A549 (cell line): ENCODE measurements at regions not wholly inside any gene's neighbourhood (a gene's known extent, or its start where the extent isn't known, plus 50 kb on each side); places are given as distances from the start of the nearest gene placed in this dataset.

ENCODE experiments used
- ATAC-seq, 2 experiments: fragments of 200-7000 bp in 1 of 2; fragments of >200 bp in 1 of 2; cut with Nextera tagmentation in 1 of 2; cut with Tn5 transposase in 1 of 2; 3 replicates each; pipeline versions ENCODE4 v1.8.0 to v1.9.1; 2018 to 2020; ENCODE audit warnings: mild to moderate bottlenecking in 1 of 2, moderate library complexity in 1 of 2
- CTCF ChIA-PET: fragments of 300-600 bp; sonication (Branson Sonifier 250); formaldehyde crosslinking; extraction: SDS; loops from one replicate; lab custom pipeline; 2021; ENCODE audit warnings: antibody characterized with exemption, inconsistent platforms; lab: Yijun Ruan, JAX
- POLR2A ChIA-PET: fragments of 350-600 bp; formaldehyde crosslinking; extraction: SDS; loops from one replicate; lab custom pipeline; 2021; ENCODE audit warnings: antibody characterized with exemption, inconsistent platforms; lab: Yijun Ruan, JAX
- DNase-seq, 2 experiments: peaks; one replicate each; pipeline versions ENCODE4 v3.0.0 to v3.0.0-alpha.2; 2011 to 2016; ENCODE audit warnings: low read depth in 1 of 2, low spot score in 1 of 2
- FAIRE-seq: peaks from 2 replicates; lab custom pipeline; 2011; peaks lifted over from hg19 to GRCh38; lab: Jason Lieb, UNC
- H3K27ac ChIP-seq, 2 experiments: fragments of >200 bp; sonication (Bioruptor Twin); formaldehyde crosslinking; 3 replicates each; pipeline ENCODE4 v1.5.1; 2016 to 2017
- H3K4me1 ChIP-seq: fragments of >200 bp; sonication (Bioruptor Twin); formaldehyde crosslinking; 3 replicates; pipeline ENCODE4 v1.6.1; 2016
- H3K4me2 ChIP-seq: fragments of >200 bp; sonication (Bioruptor Twin); formaldehyde crosslinking; 3 replicates; pipeline ENCODE4 v1.6.1; 2016
- H3K4me3 ChIP-seq: fragments of >200 bp; sonication (Bioruptor Twin); formaldehyde crosslinking; 3 replicates; pipeline ENCODE4 v1.5.1; 2016
- H3K9me3 ChIP-seq: fragments of >200 bp; sonication (Bioruptor Twin); formaldehyde crosslinking; 3 replicates; pipeline ENCODE4 v1.6.1; 2016
- BHLHE40 ChIP-seq: IDR thresholded peaks from 2 replicates; pipeline ENCODE4 v1.6.1; 2012; ENCODE audit warnings: low read depth, low read length, inconsistent platforms
- CHD2 ChIP-seq: fragments of 150-350 bp; IDR thresholded peaks from 2 replicates; pipeline ENCODE4 v1.6.1; 2014; ENCODE audit warnings: low read length; ENCODE audit not compliant: partially characterized antibody
- CHD4 ChIP-seq: fragments of 200-600 bp; sonication (generic); IDR thresholded peaks from 2 replicates; pipeline ENCODE4 v1.6.1; 2016; ENCODE audit warnings: antibody characterized with exemption, mild to moderate bottlenecking, borderline replicate concordance
- E2F6 ChIP-seq: IDR thresholded peaks from 2 replicates; pipeline ENCODE4 v1.6.1; 2012; ENCODE audit warnings: low read depth, borderline replicate concordance
- EP300 ChIP-seq, 2 experiments: fragments of >200 bp; sonication (Bioruptor Twin); formaldehyde crosslinking; IDR thresholded peaks; 2 replicates in 1 of 2; 3 replicates in 1 of 2; pipeline ENCODE4 v1.6.1; 2016 to 2017
- FOSL2 ChIP-seq, 2 experiments: fragments of 450-650 bp in 1 of 2; fragments of >200 bp in 1 of 2; sonication (Bioruptor Twin) in 1 of 2; formaldehyde crosslinking; IDR thresholded peaks; 2 replicates each; pipeline versions ENCODE4 v1.5.0 to v1.6.1; 2016 to 2020; ENCODE audit warnings: mild to moderate bottlenecking in 1 of 2, moderate library complexity in 1 of 2
- HES2 ChIP-seq: fragments of >200 bp; sonication (Bioruptor Twin); formaldehyde crosslinking; IDR thresholded peaks from 2 replicates; pipeline ENCODE4 v1.6.1; 2016
- HEYL ChIP-seq: fragments of 250-450 bp; sonication (Bioruptor Pico); IDR thresholded peaks from 2 replicates; pipeline ENCODE4 v1.8.0; 2021; ENCODE audit warnings: mild to moderate bottlenecking, moderate library complexity
- HOXA7 ChIP-seq: fragments of 250-450 bp; sonication (Bioruptor Pico); IDR thresholded peaks from 2 replicates; pipeline ENCODE4 v1.5.0; 2020; ENCODE audit warnings: mild to moderate bottlenecking, moderate library complexity
- HOXB5 ChIP-seq: fragments of 250-450 bp; sonication (Bioruptor Pico); IDR thresholded peaks from 2 replicates; pipeline ENCODE4 v1.5.0; 2020; ENCODE audit warnings: mild to moderate bottlenecking, moderate library complexity
- JUN ChIP-seq, 2 experiments: fragments of >200 bp; sonication (Bioruptor Twin); formaldehyde crosslinking; IDR thresholded peaks; 2 replicates in 1 of 2; 3 replicates in 1 of 2; pipeline ENCODE4 v1.6.1; 2016 to 2017
- KDM5A ChIP-seq: fragments of 200-600 bp; sonication (generic); IDR thresholded peaks from 2 replicates; pipeline ENCODE4 v1.6.1; 2016; ENCODE audit warnings: antibody characterized with exemption, mild to moderate bottlenecking
- MAX ChIP-seq: IDR thresholded peaks from 2 replicates; pipeline ENCODE4 v1.6.1; 2012
- MYC ChIP-seq: IDR thresholded peaks from 2 replicates; pipeline ENCODE4 v1.6.1; 2012; ENCODE audit warnings: mild to moderate bottlenecking, inconsistent platforms, low read length, improper control_type of control experiment, borderline replicate concordance
- NFE2L2 ChIP-seq: fragments of 150-350 bp; conservative IDR thresholded peaks from 2 replicates; pipeline ENCODE4 v1.6.1; 2014; ENCODE audit warnings: low read length
- NPAS2 ChIP-seq: fragments of 250-450 bp; sonication (Bioruptor Pico); IDR thresholded peaks from 2 replicates; pipeline ENCODE4 v1.8.0; 2022; ENCODE audit warnings: mild to moderate bottlenecking, moderate library complexity, borderline replicate concordance
- PHF8 ChIP-seq: fragments of 200-600 bp; sonication (generic); IDR thresholded peaks from 2 replicates; pipeline ENCODE4 v1.6.1; 2016; ENCODE audit warnings: low read depth, mild to moderate bottlenecking, antibody characterized with exemption, moderate library complexity, borderline replicate concordance
- RAD21 ChIP-seq, 2 experiments: fragments of >200 bp in 1 of 2; sonication (Bioruptor Twin) in 1 of 2; formaldehyde crosslinking in 1 of 2; IDR thresholded peaks in 1 of 2; conservative IDR thresholded peaks in 1 of 2; 2 replicates in 1 of 2; 3 replicates in 1 of 2; pipeline ENCODE4 v1.6.1; 2012 to 2018; ENCODE audit warnings: inconsistent platforms in 1 of 2
- RNF2 ChIP-seq: fragments of 200-600 bp; sonication (generic); IDR thresholded peaks from 2 replicates; pipeline ENCODE4 v1.6.1; 2016; ENCODE audit warnings: low read depth, mild to moderate bottlenecking, antibody characterized with exemption, moderate library complexity, borderline replicate concordance
- SREBF2 ChIP-seq: fragments of 450-650 bp; IDR thresholded peaks from 2 replicates; pipeline ENCODE4 v1.6.1; 2014; ENCODE audit warnings: mild to moderate bottlenecking, moderate library complexity
- TP53 ChIP-seq: fragments of 250-450 bp; sonication (Bioruptor Pico); IDR thresholded peaks from 2 replicates; pipeline ENCODE4 v1.5.0; 2021; ENCODE audit warnings: mild to moderate bottlenecking, moderate library complexity
- ZFP36 ChIP-seq: fragments of 450-650 bp; IDR thresholded peaks from 2 replicates; pipeline ENCODE4 v1.6.1; 2014; ENCODE audit warnings: borderline replicate concordance; ENCODE audit not compliant: partially characterized antibody
- WGBS: methylation state at CpG from one replicate; pipeline ENCODE4 v1.1.6; 2017; ENCODE audit errors: missing lambda C conversion rate; 5-methylcytosine and 5-hydroxymethylcytosine counted together
- TF ChIP-seq, protein P1 (sequence below): fragments of 250-450 bp; sonication (Bioruptor Pico); IDR thresholded peaks from 2 replicates; pipeline ENCODE4 v1.5.0; 2020; ENCODE audit warnings: low read depth, mild to moderate bottlenecking, moderate library complexity

DNA sequence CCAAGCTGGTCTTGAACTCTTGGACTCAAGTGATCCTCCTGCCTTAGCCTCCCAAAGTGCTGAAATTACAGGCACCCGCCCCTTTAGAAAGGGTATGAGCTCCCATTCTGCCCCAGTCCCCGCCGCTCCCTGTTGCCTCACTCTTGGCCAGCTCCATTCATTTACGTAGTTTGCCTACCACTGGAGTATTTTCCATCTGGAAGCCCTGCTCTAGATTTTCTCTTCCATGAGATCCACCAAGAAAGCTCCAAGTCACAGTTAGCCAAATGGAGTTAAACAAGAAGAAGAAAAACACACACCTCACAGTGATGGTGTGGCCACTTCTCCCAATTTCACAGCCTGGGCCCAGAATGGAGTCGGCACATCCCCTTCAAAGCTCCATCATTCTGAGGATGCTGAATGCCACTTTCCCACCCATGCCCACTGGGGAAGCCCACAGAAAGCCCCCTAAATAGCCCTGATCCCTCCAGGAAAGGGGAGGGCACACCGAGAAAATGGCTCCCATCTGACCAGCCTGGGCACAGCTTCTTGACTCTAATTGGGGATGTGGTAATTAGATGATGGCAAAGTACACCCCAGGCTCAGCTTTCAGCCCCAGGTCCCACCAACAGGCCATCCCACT lies 381.2 kb downstream of the MN1 start:
- DNase-seq (no peak), ATAC-seq (no peak), FAIRE-seq (no peak)
- Histone ChIP-seq H3K4me2 (peak overlapping the region; percentile 45; the same call in 2 of the 3 replicates), H3K4me3 (no peak overlapping the region), H3K9me3 (no peaks in the 10 kb centered on the region), H3K4me1 (peaks cover 15% of the 10 kb centered on the region), H3K27ac (peak overlapping the region; percentile 30 to 75; a peak in 3 of 6 replicates)
- CTCF ChIA-PET, result interaction anchor here (1.3 to 4.3 kb wide), 3 partner anchors 10 to 384 kb away, joined by 3 to 26 read pairs (median 5); no protein-coding TSS in a partner anchor
- WGBS, result 73% methylated on average over 6 of the region's 6 CpGs
- POLR2A ChIA-PET, result no interaction called here
- TF ChIP-seq FOSL2 (IDR thresholded peaks at IDR 0.05) (no peak), FOSL2 (CRISPR knock-in tag; IDR thresholded peaks at IDR 0.05) (no peak), NFE2L2 (no peak), RAD21 (conservative IDR thresholded peaks at IDR 0.05 in 1 of 2, IDR thresholded peaks at IDR 0.05 in 1 of 2) (no peak), NPAS2 (CRISPR knock-in tag) (no peak), HES2 (no peak), MAX (no peak), HOXA7 (no peak), CHD2 (no peak), HOXB5 (CRISPR knock-in tag) (no peak), E2F6 (no peak), EP300 (IDR thresholded peaks at IDR 0.05) (no peak)

- H3K4me1 ChIP-seq, result peaks cover 15% of the 10 kb centered on the region
- no peak overlapping the region for H3K4me3 ChIP-seq
- no peak for DNase-seq
- H3K4me2 ChIP-seq, result peak overlapping the region; percentile 45; the same call in 2 of the 3 replicates
- ATAC-seq, result peak in 1 of 2 experiments; percentile 33; a peak in 1 of 6 replicates
- peak overlapping the region in 1 of 2 experiments; percentile 75; a peak in 3 of 6 replicates for H3K27ac ChIP-seq
- H3K9me3 ChIP-seq, result no peaks in the 10 kb centered on the region
- CTCF ChIA-PET, result interaction anchor here (1.2 to 4.3 kb wide), 4 partner anchors 9 to 384 kb away, joined by 3 to 26 read pairs (median 5); no protein-coding TSS in a partner anchor
- no peak for TF ChIP-seq KDM5A
- no peak for TF ChIP-seq RNF2
- no peak for TF ChIP-seq MYC
- no peak for TF ChIP-seq SREBF2
- TF ChIP-seq PHF8, result no peak
- TF ChIP-seq CHD4, result no peak
- TF ChIP-seq JUN (IDR thresholded peaks at IDR 0.05), result no peak
- TF ChIP-seq BHLHE40, result no peak
- TF ChIP-seq, protein P1, sequence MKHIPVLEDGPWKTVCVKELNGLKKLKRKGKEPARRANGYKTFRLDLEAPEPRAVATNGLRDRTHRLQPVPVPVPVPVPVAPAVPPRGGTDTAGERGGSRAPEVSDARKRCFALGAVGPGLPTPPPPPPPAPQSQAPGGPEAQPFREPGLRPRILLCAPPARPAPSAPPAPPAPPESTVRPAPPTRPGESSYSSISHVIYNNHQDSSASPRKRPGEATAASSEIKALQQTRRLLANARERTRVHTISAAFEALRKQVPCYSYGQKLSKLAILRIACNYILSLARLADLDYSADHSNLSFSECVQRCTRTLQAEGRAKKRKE (CRISPR knock-in tag), result no peak
- no peak for TF ChIP-seq HEYL (CRISPR knock-in tag)
- no peak for TF ChIP-seq TP53
- TF ChIP-seq HOXA7, result no peak
- TF ChIP-seq ZFP36, result no peak
- TF ChIP-seq, all 56 proteins: peak for 0
- 56% methylated on average over 18 of the region's 27 CpGs for WGBS
- POLR2A ChIA-PET, result no interaction called here
- FAIRE-seq, result no peak
Observed at GRCh38 chr22:27420817-27421361, 380.7 kb downstream of the MN1 start.
